Endothelial cell (in vitro differentiated cells): ENCODE measurements at regions not wholly inside any gene's neighbourhood (a gene's known extent, or its start where the extent isn't known, plus 50 kb on each side); places are given as distances from the start of the nearest gene placed in this dataset.

ENCODE experiments used
- DNase-seq: peaks from one replicate; pipeline ENCODE4 v3.0.0; 2021; ENCODE audit warnings: low spot score
- H3K27ac Mint-ChIP-seq: one replicate; pipeline ENCODE4 v1.8.0; 2021; ENCODE audit warnings: mixed read lengths, inconsistent platforms; ENCODE audit not compliant: unreplicated experiment
- H3K27me3 Mint-ChIP-seq: one replicate; pipeline ENCODE4 v1.8.0; 2021; ENCODE audit warnings: mild to moderate bottlenecking, moderate library complexity, mixed read lengths, inconsistent platforms; ENCODE audit not compliant: unreplicated experiment
- H3K36me3 Mint-ChIP-seq: one replicate; pipeline ENCODE4 v1.8.0; 2021; ENCODE audit warnings: mild to moderate bottlenecking, low read depth, mixed read lengths, inconsistent platforms; ENCODE audit not compliant: unreplicated experiment
- H3K4me1 Mint-ChIP-seq: one replicate; pipeline ENCODE4 v1.8.0; 2021; ENCODE audit warnings: mild to moderate bottlenecking, mixed read lengths, inconsistent platforms; ENCODE audit not compliant: unreplicated experiment
- H3K4me3 Mint-ChIP-seq: one replicate; pipeline ENCODE4 v1.8.0; 2021; ENCODE audit warnings: mild to moderate bottlenecking, mixed read lengths, inconsistent platforms; ENCODE audit not compliant: unreplicated experiment
- H3K9me3 Mint-ChIP-seq: one replicate; pipeline ENCODE4 v1.8.0; 2021; ENCODE audit warnings: mixed read lengths, inconsistent platforms; ENCODE audit not compliant: unreplicated experiment
- TF ChIP-seq, protein P1 (sequence below): fragments of 200-600 bp; sonication (generic); IDR thresholded peaks from one replicate; pipeline ENCODE4 v1.5.0; 2021; ENCODE audit warnings: antibody characterized with exemption; ENCODE audit not compliant: unreplicated experiment

DNA sequence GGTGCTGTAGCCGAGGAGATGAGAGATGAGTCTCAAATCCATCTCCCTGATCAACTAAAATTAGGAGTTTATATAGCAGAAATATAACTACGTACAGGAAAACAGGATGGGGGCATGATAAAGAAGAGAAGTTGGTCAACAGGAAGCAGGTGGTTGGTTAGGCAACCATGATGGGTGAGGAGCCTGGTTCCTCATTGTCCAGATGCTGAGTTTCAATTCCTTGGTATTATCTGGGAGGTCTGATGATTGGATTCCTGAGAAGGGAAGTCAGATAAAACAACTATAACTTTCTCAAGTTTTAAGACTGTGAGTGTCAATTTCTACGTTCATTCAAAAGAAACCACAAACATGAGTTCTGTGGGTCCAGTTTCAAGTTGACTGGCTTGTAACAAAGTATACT lies 323.9 kb downstream of the MTRR start:
- TF ChIP-seq, protein P1, sequence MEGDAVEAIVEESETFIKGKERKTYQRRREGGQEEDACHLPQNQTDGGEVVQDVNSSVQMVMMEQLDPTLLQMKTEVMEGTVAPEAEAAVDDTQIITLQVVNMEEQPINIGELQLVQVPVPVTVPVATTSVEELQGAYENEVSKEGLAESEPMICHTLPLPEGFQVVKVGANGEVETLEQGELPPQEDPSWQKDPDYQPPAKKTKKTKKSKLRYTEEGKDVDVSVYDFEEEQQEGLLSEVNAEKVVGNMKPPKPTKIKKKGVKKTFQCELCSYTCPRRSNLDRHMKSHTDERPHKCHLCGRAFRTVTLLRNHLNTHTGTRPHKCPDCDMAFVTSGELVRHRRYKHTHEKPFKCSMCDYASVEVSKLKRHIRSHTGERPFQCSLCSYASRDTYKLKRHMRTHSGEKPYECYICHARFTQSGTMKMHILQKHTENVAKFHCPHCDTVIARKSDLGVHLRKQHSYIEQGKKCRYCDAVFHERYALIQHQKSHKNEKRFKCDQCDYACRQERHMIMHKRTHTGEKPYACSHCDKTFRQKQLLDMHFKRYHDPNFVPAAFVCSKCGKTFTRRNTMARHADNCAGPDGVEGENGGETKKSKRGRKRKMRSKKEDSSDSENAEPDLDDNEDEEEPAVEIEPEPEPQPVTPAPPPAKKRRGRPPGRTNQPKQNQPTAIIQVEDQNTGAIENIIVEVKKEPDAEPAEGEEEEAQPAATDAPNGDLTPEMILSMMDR: no peak
- no peak overlapping the region for H3K4me3 Mint-ChIP-seq
- no peak overlapping the region for H3K27ac Mint-ChIP-seq
- DNase-seq: no peak
- H3K9me3 Mint-ChIP-seq: peaks cover 4% of the 10 kb centered on the region
- H3K4me1 Mint-ChIP-seq: no peaks in the 10 kb centered on the region
- no peaks in the 10 kb centered on the region for H3K36me3 Mint-ChIP-seq
- no peaks in the 10 kb centered on the region for H3K27me3 Mint-ChIP-seq

DNA sequence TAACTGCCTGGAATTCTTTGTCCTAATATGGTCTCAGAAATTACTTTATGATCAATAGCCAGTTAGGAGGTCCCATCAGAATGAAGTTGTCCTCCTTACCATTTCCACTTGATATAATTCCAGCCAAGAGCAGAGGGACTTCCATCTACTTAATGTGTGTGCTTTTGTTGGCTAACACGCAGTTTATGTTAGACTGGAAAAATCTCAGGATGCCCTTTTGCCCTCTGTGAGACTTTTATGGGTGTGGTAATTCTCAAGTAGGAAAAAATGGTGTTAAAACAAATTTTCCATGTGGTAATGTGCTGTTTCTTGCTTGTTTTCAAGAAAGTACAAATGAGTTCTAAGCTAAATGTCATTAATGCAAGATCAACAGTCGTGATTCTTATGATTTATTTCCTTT lies 327.1 kb downstream of the MTRR start:
- Mint-ChIP-seq H3K36me3 (no peaks in the 10 kb centered on the region), H3K4me3 (no peak overlapping the region), H3K27ac (no peak overlapping the region), H3K27me3 (no peaks in the 10 kb centered on the region), H3K4me1 (no peaks in the 10 kb centered on the region), H3K9me3 (peaks cover 4% of the 10 kb centered on the region)
- no peak for DNase-seq
- TF ChIP-seq, protein P1: no peak

DNA sequence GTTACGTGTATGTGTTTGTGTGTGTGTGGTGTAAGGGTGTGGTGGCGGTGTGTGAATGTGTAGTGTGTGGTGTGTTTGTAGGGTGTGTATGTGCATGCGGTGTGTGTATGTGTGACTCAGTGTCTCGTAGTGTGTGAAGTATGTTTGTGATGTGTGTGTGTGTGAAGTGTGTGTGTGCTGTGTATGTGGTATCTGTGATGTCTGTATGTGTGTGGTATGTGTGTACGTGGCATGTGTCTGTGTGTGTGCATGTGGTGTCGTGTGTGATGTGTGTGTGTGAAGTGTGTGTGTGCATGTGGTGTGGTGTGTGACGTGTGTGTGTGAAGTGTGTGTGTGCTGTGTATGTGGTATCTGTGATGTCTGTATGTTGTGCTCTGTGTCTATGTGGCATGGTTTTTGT lies 339.4 kb downstream of the MTRR start:
- Mint-ChIP-seq H3K27ac (no peak overlapping the region), H3K4me3 (no peak overlapping the region), H3K4me1 (no peaks in the 10 kb centered on the region), H3K27me3 (no peaks in the 10 kb centered on the region), H3K36me3 (no peaks in the 10 kb centered on the region), H3K9me3 (no peaks in the 10 kb centered on the region)
- TF ChIP-seq, protein P1: no peak
- no peak for DNase-seq

DNA sequence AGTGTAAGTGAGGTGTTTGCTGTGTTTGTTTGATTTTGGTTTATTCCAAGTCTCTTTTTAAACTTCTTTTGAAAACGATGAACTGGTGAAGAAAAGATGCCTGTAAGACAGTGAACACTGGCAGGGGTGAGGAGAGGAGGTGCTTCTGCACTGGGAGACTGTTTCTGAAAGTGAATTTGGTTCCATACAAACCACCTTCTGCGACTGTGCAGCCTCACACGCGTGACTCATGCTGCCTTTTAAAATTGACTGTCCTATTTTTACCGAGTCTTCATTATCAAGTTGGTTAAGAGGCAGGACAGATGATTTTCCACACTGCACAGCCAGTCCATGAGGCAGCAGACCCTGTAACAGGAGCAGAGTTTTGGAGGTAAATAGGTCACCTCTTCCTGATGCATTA lies 340.6 kb downstream of the MTRR start:
- H3K27ac Mint-ChIP-seq: no peak overlapping the region
- DNase-seq: no peak
- H3K4me1 Mint-ChIP-seq: no peaks in the 10 kb centered on the region
- no peaks in the 10 kb centered on the region for H3K27me3 Mint-ChIP-seq
- H3K4me3 Mint-ChIP-seq: no peak overlapping the region
- H3K9me3 Mint-ChIP-seq: no peaks in the 10 kb centered on the region
- TF ChIP-seq, protein P1: no peak
- no peaks in the 10 kb centered on the region for H3K36me3 Mint-ChIP-seq

DNA sequence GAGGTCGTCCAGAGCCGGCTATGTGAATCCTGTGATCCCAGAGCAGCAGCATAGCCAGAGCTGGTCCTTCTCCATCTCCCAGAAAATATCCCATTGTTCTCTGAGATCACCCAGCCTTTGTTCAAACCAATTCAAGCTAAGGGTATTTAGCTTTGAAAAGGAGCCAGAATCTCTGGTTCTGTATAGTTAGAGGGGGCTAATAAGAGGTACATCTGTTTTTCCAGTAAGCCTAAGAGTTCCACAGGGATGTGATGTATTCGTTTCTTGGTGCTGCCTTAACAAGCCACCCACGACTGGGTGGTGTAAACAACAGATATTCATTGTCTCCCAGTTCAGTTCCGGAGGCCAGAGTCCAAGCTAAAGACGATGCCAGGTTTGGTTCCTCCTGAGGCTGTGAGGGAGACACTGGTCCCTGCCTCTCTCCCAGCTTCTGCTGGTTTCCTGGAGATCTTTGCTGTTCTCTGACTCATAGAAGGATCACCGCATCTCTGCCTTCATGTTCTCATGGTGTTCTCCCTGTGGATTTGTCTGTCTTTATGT lies 344.8 kb downstream of the MTRR start:
- no peaks in the 10 kb centered on the region for H3K4me1 Mint-ChIP-seq
- H3K27me3 Mint-ChIP-seq: no peaks in the 10 kb centered on the region
- H3K4me3 Mint-ChIP-seq: no peak overlapping the region
- no peaks in the 10 kb centered on the region for H3K36me3 Mint-ChIP-seq
- H3K9me3 Mint-ChIP-seq: no peaks in the 10 kb centered on the region
- TF ChIP-seq, protein P1: no peak
- H3K27ac Mint-ChIP-seq: no peak overlapping the region
- no peak for DNase-seq
